ENCODE measurements at regions not wholly inside any gene's neighbourhood (a gene's known extent, or its start where the extent isn't known, plus 50 kb on each side); places are given as distances from the start of the nearest gene placed in this dataset.

GRCh38 chr2:2853346-2853745 is 522.3 kb upstream of the MYT1L start:
- TF ChIP-seq EZH2phosphoT487 (IDR thresholded peaks at IDR 0.05; ENCODE audit: borderline replicate concordance, low read depth) = no peak
- TF ChIP-seq CTCF (IDR thresholded peaks at IDR 0.05) = no peak
